Sigmoid colon (tissue), 6 donors: ENCODE measurements at regions not wholly inside any gene's neighbourhood (a gene's known extent, or its start where the extent isn't known, plus 50 kb on each side); places are given as distances from the start of the nearest gene placed in this dataset.

Experiments
- DNase-seq: peaks from one replicate; pipeline ENCODE4 v3.0.0-alpha.2; 2019
- H3K27ac ChIP-seq, 4 donors: fragments of 200-600 bp; sonication (generic); one replicate each; pipeline ENCODE4 v1.5.1; 2016 to 2019; ENCODE audit warnings: mild to moderate bottlenecking in 1 of 4
- H3K27me3 ChIP-seq, 3 donors: fragments of 200-600 bp; sonication (generic); one replicate each; pipeline ENCODE4 v1.5.1; 2019; ENCODE audit warnings: mild to moderate bottlenecking in 1 of 3
- H3K36me3 ChIP-seq, 4 donors: fragments of 200-600 bp; sonication (generic); one replicate each; pipeline ENCODE4 v1.5.1; 2016 to 2019
- H3K4me1 ChIP-seq, 4 donors: fragments of 200-600 bp; sonication (generic); one replicate each; pipeline ENCODE4 v1.5.1; 2017 to 2019
- H3K4me3 ChIP-seq, 4 donors: fragments of 200-600 bp; sonication (generic); one replicate each; pipeline ENCODE4 v1.5.1; 2017 to 2019; ENCODE audit warnings: mild to moderate bottlenecking in 2 of 4, moderate library complexity in 1 of 4
- H3K9me3 ChIP-seq, 4 donors: fragments of 200-600 bp in 3 of 4; sonication (generic) in 3 of 4; one replicate each; pipeline versions ENCODE4 v1.5.1 to v1.6.1; 2013 to 2019
- EP300 ChIP-seq, 4 donors: sonication (generic); formaldehyde crosslinking; IDR thresholded peaks; one replicate each; pipeline ENCODE4 v1.6.1; 2017; ENCODE audit warnings: antibody characterized with exemption in 4 of 4
- POLR2A ChIP-seq, 2 donors: fragments of 450-650 bp; IDR thresholded peaks; one replicate each; pipeline ENCODE4 v1.6.1; 2016; ENCODE audit warnings: antibody characterized with exemption in 2 of 2, mild to moderate bottlenecking in 2 of 2, moderate library complexity in 2 of 2
- POLR2AphosphoS5 ChIP-seq, 4 donors: sonication (generic); formaldehyde crosslinking; IDR thresholded peaks; one replicate each; pipeline ENCODE4 v1.6.1; 2017; ENCODE audit warnings: antibody characterized with exemption in 4 of 4
- WGBS, 2 donors: extraction: QIAGEN DNeasy Blood & Tissue Kit; methylation state at CpG; one replicate each; pipeline ENCODE4 v1.1.7; 2013; 5-methylcytosine and 5-hydroxymethylcytosine counted together
- intact Hi-C: fragments of 100-400 bp; cut with DNase I; formaldehyde crosslinking; loops from one replicate; pipeline ENCODE4 v1.15.1; 2023
- TF ChIP-seq, protein P1 (sequence below), 4 experiments: fragments of 450-650 bp in 3 of 4; fragments of 200-600 bp in 1 of 4; IDR thresholded peaks; one replicate each; pipeline ENCODE4 v1.5.1; 2016 to 2019; ENCODE audit warnings: antibody characterized with exemption in 4 of 4, mild to moderate bottlenecking in 3 of 4, moderate library complexity in 2 of 4
- donor health status: healthy with polysubstance abuse.
- donor health status: healthy.

DNA sequence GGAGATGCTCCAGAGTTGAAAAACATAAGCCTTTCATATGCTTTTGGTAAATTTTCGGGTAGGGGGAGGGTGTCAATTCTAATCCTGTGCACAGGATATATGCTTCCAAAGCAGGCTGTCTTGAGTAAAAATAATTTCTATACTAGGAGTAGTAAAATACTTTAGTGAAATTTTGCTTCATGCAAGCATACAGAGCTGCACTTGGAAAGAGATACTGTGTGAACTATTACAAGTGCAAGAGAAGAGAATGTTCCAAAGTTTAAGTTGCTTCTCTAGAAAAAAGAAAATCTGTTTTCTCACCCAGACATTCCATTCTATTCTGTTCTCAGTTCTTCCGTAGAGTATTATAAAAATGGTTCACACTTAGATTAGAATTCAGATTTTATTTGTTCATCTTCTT, 324.6 kb upstream of the AADAT start:
- intact Hi-C loops: no loop called here
- 40 to 58% methylated on average over 2 of the region's 2 CpGs for WGBS, 2 donors

DNA sequence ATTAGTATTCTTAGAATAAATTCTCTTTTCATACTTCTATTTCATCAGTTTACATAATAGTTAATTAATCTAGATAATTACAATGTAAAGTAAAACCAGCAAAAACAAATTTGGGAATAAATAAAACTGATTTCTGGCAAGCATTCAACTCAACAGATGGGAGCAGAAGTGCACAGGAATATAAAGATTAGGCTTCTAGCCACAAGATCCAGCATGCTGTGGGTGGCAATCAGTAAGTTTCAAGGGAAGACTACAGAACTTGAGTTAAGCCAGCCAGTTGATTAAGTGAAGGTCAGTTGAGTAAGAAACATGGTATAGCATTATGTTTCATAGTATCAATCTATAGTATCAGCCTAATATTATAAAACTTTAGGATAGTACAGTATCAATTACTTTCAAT, 324.2 kb upstream of the AADAT start:
- H3K27me3 ChIP-seq: no peaks in the 10 kb centered on the region
- intact Hi-C loops: no loop called here
- peaks cover 0 to 1% (median 0%) of the 10 kb centered on the region in 4 donors for H3K9me3 ChIP-seq
- DNase-seq: no peak
- H3K27ac ChIP-seq: no peak overlapping the region
- TF ChIP-seq, protein P1, sequence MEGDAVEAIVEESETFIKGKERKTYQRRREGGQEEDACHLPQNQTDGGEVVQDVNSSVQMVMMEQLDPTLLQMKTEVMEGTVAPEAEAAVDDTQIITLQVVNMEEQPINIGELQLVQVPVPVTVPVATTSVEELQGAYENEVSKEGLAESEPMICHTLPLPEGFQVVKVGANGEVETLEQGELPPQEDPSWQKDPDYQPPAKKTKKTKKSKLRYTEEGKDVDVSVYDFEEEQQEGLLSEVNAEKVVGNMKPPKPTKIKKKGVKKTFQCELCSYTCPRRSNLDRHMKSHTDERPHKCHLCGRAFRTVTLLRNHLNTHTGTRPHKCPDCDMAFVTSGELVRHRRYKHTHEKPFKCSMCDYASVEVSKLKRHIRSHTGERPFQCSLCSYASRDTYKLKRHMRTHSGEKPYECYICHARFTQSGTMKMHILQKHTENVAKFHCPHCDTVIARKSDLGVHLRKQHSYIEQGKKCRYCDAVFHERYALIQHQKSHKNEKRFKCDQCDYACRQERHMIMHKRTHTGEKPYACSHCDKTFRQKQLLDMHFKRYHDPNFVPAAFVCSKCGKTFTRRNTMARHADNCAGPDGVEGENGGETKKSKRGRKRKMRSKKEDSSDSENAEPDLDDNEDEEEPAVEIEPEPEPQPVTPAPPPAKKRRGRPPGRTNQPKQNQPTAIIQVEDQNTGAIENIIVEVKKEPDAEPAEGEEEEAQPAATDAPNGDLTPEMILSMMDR (IDR thresholded peaks at IDR 0.05): no peak
- TF ChIP-seq POLR2AphosphoS5 (IDR thresholded peaks at IDR 0.05) (no peak), EP300 (IDR thresholded peaks at IDR 0.05) (no peak)
- H3K36me3 ChIP-seq: no peaks in the 10 kb centered on the region
- no peak overlapping the region for H3K4me3 ChIP-seq
- H3K4me1 ChIP-seq: no peaks in the 10 kb centered on the region

More for the DNA sequence above, 324.6 kb upstream of the AADAT start:
- Histone ChIP-seq H3K36me3 (no peaks in the 10 kb centered on the region), H3K27ac (no peak overlapping the region), H3K4me3 (no peak overlapping the region), H3K4me1 (no peaks in the 10 kb centered on the region), H3K27me3 (no peaks in the 10 kb centered on the region), H3K9me3 (peaks cover 0 to 1% (median 0%) of the 10 kb centered on the region in 4 donors)
- TF ChIP-seq POLR2A (IDR thresholded peaks at IDR 0.05): no peak
- TF ChIP-seq, protein P1 (IDR thresholded peaks at IDR 0.05): no peak
- TF ChIP-seq EP300 (IDR thresholded peaks at IDR 0.05): no peak
- TF ChIP-seq POLR2AphosphoS5 (IDR thresholded peaks at IDR 0.05): no peak
- no peak for DNase-seq

DNA sequence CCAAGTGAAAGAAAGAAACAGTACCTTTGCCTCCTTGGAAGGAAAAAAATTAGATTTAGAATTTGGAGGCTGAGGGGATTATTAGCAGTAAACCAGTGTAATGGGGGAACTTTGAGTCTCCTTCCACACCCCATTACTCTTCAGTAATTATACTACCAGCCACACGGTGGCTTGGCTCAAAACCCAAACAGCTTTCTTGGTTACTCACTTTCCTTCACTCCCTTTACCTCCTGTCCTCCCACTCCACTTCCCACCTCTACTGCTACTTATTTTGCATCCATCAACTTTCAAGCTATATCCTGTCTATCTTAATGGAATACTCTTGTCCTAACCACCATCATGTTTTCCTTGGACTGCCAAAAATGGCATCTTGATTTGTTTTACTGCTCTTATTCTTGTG, 310.6 kb upstream of the AADAT start:
- TF ChIP-seq, protein P1 (IDR thresholded peaks at IDR 0.05): no peak
- TF ChIP-seq EP300 (IDR thresholded peaks at IDR 0.05): no peak
- Histone ChIP-seq H3K9me3 (no peaks in the 10 kb centered on the region), H3K27ac (no peak overlapping the region), H3K36me3 (no peaks in the 10 kb centered on the region), H3K4me3 (no peak overlapping the region), H3K4me1 (peaks cover 0 to 9% (median 4%) of the 10 kb centered on the region in 4 donors), H3K27me3 (no peaks in the 10 kb centered on the region)
- DNase-seq: no peak
- 3 to 18% methylated on average over 1 of the region's 1 CpG for WGBS, 2 donors
- intact Hi-C loops: no loop called here

DNA sequence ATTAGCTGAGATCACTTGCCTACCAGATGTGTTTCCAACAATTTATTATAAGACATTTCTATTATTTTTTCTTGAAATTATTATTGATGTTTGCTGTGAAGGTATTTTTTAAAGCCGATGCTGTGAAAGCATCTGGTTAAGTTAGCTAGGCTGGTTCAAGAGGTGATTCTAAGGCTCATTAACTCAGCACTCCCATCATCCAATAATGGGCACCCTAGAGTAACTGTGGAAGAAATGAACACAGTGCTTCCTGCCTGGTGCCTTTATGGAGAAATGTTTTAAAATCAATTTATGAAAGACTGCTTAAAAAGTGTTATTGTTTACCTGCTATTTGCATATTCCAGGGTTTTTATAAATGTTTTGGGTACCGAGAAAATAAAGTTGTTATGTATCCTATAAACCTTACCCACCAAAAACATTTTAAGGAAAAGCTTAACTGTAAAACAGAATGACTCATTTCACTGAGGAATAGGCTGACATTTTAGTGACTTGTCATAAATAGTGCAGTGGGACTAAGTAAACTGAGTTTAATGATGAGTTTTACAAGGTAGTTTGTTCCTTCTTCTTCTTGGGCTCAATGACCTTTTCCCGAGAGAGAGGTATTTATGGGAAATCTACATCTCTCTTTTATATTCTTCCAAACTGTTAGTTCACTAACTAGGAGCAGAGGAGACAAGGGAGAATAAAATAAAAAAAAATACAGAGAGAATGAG, 310.0 kb upstream of the AADAT start:
- intact Hi-C loops: no loop called here
- Histone ChIP-seq H3K4me3 (no peak overlapping the region), H3K36me3 (no peaks in the 10 kb centered on the region), H3K27me3 (no peaks in the 10 kb centered on the region), H3K27ac (no peak overlapping the region), H3K9me3 (no peaks in the 10 kb centered on the region), H3K4me1 (peaks cover 0 to 9% (median 4%) of the 10 kb centered on the region in 4 donors)
- WGBS, 2 donors: 30 to 59% methylated on average over 3 of the region's 3 CpGs
- DNase-seq: no peak
- TF ChIP-seq POLR2A (IDR thresholded peaks at IDR 0.05) (no peak), EP300 (IDR thresholded peaks at IDR 0.05) (no peak), POLR2AphosphoS5 (IDR thresholded peaks at IDR 0.05) (no peak)
- TF ChIP-seq, protein P1 (IDR thresholded peaks at IDR 0.05): no peak

DNA sequence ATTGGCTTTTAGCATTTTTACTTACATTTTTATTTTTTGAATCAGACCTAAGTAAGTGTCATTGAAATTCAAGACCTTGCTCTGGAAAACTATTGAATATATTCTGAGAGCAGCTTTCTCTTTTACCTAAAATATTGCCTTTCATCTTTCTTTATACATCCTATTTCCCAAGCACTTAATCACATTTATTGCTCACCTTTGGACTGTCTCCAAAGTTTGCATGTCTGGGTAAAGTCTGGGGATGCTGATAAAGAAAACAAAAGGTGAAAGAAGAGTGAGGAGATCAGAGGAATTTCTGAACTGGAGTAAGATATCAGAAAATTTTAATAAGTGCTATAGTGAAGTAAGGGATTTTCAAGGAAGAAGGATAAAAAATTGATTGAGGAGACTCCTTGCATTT, 308.5 kb upstream of the AADAT start:
- no peak for DNase-seq
- Histone ChIP-seq H3K4me1 (peaks cover 0 to 9% (median 4%) of the 10 kb centered on the region in 4 donors), H3K4me3 (no peak overlapping the region), H3K9me3 (no peaks in the 10 kb centered on the region), H3K27ac (no peak overlapping the region), H3K36me3 (no peaks in the 10 kb centered on the region), H3K27me3 (no peaks in the 10 kb centered on the region)
- no peak for TF ChIP-seq EP300 (IDR thresholded peaks at IDR 0.05)
- TF ChIP-seq, protein P1 (IDR thresholded peaks at IDR 0.05): no peak
- no peak for TF ChIP-seq POLR2AphosphoS5 (IDR thresholded peaks at IDR 0.05)
- no peak for TF ChIP-seq POLR2A (IDR thresholded peaks at IDR 0.05)
- intact Hi-C loops: no loop called here
